Activated T-cell treated with anti-CD3 and anti-CD28 coated beads for 4 hours (primary cell): ENCODE measurements at regions not wholly inside any gene's neighbourhood (a gene's known extent, or its start where the extent isn't known, plus 50 kb on each side); places are given as distances from the start of the nearest gene placed in this dataset.

Experiments
- DNase-seq: peaks from one replicate; pipeline ENCODE4 v3.0.0-alpha.2; 2020

DNA sequence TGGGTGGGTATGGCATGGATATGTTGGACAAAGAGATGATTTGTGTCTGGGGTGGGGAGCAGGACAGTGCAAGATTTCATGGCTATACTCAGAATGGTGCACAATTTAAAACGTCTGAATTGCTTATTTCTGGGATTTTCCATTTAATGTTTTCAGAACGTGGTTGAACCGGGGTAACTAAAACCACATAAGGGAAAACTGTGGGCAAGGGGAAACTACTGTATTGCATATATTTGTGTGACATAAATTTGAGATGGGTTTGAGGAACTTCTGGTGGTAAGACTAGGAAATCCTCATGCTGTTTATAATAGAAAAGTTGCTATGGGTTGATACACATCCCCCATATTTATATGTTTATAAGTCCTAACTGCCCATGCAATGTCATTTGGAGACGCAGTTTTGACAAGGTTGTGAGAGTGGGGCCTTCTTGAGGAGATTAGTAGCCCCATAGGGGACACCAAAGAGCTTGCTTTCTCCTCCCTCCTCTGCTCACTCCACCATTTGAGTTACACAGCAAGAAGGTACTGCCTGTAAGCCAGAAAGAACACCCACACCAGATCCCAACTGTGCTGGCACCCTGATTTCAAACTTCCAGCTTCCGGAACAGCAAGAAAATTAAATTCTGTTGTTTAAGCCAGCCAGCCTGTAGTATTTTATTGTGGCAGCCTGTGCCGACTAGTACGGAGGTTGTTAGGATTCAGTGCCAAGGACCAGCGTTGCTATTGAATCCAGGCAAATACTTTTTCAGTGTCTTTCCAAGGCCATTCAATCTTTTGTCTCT, 2118.9 kb downstream of the MAT2B start:
- no peak for DNase-seq

DNA sequence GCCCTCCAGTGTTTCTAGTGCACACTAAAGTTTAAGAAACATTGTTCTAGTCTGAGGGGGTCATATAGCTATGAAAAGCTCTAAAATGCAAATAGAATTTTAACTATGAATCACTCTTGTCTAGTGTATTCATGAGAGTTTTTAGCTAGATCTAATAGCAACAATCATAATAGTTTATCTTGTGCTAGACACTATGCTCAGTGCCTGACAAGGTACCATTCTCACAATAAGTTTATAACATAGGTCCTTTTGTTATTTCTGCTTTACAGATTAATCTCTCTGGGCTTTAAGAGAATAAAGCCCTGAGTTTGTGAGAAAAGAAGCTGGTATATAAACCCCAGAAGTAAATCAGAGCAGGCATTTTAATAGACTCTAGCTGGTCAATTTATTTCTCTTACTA, 2120.7 kb downstream of the MAT2B start:
- no peak for DNase-seq

DNA sequence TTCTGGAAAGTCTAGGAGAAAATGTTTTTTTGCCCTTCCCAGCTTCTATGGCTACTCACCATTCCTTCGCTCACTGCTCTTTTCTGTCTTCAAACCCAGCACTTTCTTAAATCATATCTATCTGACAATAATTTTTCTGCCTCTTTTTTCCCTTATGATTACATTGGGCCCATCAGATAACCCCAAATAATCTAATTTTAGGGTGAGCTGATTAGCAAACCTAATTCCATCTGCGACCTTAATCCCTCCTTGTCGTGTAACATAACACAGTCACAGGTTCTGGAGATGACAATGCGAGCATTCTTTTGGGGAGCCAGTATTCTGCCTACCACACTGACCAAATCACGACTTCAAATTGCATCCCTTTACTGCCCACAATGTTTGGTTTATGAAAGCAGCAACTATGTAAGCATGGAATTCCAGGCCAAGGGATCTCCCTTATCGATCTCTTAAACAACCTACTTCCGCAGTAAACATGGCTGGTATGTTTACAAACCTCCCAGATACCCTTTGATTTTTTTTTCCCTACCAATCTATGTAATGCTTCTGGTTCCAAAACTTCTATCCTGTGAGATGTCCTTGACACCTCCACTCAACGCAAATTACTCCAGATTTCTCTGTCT, 2122.2 kb downstream of the MAT2B start:
- no peak for DNase-seq

DNA sequence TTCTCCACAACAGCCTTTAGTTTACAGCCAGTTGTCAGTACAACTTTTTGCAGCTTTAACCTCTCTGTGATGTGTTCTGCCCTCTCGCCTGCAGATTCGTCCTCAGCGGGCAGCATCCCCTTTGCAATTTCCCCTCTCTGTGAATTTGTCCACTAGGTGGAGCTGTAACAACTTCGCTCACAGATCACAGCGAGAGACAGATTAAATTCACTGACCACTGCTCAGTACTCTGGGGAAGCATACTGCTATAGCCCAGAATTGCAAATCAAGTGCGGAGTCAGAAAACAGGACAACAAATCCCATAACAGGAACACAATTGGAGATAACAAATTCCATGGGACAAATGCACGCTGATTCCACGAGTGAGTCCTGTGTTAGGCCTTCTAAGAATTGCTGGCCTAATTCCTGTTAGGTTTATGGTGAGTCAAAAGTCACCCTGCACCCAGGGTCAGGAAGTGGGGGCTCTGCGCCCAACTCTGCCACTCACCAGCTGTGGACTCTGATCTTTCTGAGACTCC, 2124.9 kb downstream of the MAT2B start:
- DNase-seq = no peak

DNA sequence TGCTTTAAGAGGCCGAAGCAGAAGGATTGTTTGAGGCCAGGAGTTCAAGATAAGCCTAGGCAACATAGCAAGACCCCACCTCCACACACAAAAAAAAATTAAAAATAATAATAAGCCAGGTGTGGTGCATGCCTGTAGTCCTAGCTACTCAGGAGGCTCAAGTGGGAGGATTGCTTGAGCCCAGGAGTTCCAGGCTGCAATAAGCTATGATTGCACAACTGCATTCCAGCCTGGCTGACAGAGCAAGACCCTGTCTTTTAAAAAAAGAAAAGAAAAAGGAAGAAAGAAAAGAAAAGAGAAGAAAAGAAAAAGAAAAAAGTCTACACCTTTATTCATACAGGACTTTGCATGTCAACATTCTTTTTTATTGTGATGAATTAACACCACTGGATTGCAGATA, 2125.8 kb downstream of the MAT2B start:
- no peak for DNase-seq

DNA sequence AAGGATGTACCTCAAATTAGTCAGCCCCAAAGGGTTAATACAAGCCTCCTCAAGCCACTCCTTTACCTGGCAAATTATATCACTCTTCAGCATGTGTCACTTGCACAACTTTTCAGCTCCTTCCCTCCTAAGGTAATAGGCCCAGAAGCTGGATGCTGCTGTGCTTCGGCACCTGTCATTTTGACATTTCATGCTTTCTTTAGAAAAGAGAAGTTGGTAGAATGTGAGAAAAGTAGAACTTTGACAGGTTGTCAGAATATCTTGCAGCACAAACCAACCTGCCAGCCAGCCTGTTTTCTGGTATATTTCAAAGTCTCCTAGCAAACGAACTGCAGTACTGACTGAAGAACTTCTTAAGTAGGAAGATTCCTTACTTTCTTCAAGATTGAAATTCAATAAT, 2136.9 kb downstream of the MAT2B start:
- DNase-seq = no peak

DNA sequence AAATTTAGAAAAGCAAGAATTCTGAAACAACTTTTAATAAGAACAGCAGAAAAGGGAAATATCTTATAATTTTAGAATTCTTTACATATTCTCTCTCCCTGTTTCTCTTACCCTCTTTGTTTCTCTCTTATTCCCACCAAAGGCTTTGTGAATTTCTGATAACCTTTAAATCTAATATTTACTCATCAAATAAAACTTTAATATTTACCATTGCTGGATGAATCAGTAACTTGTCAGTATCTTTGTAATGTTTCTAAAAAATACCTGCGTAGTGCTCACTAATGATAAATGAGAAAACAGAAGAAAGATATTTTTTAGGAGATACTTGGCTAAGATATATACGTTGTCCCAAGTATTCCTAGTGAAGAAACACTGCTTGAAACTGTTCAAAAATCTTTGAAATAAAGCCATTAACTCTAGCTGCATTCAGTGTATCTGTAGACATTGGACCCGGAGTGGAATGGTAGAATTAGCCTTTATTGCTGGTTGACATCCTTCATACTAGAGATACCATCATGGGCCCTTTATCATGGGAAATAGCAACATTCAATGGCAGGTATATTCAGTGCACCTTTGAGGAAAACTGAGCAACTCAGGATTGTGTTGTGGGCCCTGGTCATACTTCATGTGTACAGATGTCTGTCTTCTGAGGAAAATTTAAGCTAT, 2160.4 kb downstream of the MAT2B start:
- no peak for DNase-seq

DNA sequence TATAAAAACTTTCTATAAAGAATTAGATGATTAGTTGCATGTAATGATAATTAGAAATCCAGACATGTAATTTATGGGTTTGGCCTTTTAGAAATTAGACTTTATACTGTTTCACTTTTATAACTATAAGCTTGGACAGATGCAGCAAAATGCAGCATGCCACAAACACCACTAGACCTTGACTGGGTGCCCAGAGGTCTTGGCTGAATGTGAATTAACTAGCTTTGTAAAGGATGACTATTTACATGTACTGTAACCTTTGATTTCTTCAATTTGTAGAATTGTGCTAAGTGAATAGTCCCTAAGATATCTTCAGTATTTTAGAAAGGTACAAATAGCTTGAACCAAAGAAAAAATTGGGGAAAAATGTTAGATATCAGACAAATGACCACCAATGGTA, 2168.1 kb downstream of the MAT2B start:
- DNase-seq = no peak

DNA sequence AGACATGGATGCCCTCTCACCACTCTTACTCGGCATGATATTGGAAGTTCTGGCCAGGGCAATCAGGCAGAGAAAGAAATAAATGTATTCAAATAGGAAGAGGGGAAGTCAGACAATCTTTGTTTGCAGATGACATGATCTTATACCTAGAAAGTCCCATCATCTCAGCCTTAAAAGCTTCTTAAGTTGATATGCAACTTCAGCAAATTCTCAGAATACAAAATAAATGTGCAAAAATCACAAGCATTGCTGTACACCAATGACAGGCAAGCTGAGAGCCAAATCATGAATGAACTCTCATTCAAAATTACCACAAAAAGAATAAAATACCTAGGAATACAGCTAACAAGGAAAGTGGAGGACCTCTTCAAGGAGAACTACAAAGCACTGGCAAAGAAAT, 2190.4 kb downstream of the MAT2B start:
- DNase-seq = no peak

DNA sequence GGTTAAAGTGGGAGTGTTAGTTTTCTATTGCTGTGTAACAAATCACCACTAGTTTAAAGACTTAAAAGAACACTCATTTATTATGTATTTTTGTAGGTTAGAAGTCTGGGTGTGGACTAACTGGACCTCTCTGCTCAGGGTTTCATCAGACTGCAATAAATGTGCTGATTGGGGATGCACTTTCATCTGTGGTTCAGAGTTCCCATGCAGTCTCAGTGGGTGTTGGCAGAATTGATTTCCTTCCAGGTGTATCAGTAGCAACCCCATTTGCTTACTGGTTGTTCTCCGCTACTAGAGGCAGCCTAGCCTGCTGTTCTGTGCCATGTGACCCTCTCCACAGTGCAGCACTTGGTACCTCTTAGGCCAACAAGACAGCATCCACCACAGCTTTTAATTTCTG, 2200.5 kb downstream of the MAT2B start:
- no peak for DNase-seq

DNA sequence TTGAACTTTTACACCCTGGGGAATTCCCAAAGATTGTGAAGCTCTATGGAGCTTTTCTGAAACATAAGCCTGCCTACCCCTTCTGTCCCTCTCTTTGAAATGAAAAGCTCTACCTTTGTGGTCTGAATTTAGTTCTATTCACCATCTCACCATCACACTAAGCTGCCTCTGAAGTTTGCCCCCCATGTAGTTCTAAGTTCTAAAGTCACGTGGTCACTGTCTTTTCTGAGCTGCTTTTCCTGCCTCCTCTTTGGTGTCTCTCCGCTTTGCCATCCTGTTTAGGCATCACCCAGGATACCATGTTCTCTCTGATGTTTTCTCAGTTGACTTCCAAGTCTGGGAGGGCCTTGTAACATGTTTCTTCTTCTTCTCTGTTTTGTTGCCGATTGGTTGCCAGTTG, 2206.6 kb downstream of the MAT2B start:
- no peak for DNase-seq

DNA sequence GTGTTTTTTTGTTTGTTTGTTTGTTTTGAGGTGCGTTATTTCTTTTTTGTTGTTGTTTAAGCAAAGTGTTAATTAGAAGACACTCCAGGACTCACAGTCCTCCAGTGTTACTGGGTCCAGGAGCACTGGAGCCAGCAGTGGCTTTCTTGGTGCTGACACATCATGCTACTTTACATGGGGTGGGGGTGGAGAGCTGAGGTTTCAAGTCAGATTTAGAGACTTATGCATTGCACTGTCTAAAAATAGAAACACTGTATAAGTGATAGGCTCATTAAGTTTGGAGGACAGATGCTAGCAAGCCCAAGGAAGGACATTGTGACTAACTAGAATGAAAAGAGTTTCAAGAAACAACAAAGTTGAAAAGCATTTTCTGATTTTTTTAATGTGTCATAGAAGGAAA, 2209.2 kb downstream of the MAT2B start:
- no peak for DNase-seq

DNA sequence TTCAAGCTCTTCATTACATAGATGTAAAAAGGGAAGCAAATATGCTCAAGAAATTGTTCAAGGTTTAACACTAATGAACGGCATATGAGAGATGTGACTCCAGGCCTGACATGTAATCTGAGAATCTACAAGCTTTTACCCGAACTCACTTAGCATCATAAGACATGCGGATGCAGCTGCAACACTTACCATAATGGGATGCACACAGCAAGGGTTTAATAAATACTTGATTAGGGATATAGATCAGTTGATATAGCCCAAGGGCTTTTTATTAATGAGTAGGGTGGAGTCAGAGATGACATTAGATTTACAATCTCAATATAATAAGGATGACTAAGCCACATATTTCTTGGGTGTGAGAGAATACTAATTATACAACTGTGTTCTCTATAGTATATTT, 2215.5 kb downstream of the MAT2B start:
- no peak for DNase-seq

DNA sequence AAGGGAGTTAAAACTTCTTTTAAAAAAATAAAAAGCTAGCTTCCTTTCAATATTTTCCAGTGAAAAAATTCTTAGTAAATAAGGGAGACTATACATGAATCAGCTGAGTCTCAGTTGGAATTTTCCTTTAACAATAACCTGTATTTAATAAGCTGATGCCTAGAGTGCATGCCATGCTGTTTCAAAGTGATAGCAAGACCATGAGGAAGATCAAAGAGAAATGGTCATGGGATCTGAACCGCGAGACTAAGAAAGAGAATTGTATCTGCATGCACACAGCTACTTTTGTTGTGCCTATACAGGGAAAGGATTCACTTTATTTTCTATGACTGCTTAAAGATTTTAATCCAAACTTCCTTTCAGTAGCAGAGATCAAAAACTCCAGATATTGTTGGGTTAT, 2217.0 kb downstream of the MAT2B start:
- no peak for DNase-seq

DNA sequence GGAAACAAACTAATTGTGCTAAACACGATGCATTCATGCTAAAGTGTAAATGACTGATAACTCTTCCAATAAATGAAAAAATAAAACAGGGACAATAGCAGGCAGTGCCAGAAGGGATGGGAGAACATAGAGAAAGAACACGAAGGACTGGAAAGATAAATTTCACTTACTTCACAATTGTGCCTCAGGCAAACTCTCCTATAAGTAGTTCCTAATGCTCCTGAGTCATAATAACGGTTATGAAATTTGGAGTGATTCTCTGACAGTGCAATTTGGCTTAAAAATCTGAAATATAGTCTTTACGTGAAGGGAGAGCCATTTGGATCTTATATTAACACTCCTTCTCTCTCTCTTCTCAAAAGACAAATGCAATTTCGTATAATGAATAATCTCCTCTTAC, 2218.5 kb downstream of the MAT2B start:
- DNase-seq = no peak

DNA sequence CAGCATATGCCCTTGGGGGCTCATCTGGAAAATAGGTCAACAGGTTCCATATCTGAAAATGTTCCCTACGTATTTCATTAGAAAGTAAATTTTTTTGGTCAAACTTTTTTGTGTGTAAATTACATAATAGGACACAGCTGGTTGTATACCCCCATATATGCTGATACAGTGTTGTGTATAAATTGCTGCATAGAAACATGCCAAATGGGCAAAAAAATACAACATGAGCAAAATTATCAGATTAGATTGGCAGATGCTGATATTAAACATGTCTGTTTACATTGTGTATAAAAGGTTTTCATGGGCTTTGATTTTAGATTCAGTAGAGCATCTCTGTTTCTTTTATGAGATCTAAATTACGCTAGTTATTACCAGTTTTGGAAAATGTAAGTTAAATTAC, 2223.0 kb downstream of the MAT2B start:
- no peak for DNase-seq

DNA sequence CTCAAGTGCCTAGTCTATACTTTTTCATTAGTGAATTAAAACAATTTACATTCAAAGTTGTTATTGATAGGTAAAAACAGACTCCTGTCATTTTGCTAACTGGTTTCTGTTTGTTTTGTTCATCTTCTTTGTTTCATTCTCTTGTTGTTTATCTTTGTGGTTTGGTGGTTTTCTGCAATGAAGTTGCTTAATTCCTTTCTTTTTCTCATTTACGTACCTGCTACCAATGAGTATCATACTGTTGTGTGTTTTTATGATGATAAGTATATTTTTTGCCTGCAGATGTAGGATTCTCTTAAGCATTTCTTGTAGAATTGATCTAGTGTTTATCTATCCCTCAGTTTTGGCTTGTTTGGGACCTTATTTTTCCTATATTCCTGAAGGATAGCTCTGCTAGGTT, 2230.0 kb downstream of the MAT2B start:
- DNase-seq = no peak

DNA sequence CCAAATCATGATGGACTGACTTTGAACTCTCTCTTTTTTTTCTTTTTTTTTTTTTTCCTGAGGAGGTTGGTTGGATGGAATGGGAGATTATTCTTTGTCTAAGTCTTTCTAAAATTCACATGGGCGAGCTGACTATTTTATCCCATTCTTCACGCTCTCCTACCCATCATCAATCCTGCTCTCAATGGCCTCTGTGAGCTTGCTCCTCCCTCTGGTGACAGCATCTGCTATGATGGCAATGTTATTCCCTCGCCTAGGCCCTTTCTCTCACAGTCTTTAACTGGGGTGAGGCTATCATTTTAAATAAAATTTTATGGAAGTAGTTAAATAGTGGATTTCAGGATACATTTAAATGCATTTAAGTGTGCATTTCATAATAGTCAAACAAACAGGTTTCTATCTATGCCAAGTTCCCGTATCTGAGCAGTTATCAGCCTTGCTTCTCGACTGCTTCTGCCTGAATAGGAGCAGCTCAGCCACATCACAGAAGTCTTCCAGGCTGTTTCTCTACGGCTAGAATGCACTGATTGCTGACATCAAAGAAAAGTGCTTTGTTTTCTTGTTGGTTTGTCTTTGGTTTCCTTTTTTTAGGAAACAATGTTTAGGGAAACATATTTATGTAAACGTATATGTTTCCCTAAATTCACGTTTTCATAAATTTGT, 2233.8 kb downstream of the MAT2B start:
- no peak for DNase-seq

DNA sequence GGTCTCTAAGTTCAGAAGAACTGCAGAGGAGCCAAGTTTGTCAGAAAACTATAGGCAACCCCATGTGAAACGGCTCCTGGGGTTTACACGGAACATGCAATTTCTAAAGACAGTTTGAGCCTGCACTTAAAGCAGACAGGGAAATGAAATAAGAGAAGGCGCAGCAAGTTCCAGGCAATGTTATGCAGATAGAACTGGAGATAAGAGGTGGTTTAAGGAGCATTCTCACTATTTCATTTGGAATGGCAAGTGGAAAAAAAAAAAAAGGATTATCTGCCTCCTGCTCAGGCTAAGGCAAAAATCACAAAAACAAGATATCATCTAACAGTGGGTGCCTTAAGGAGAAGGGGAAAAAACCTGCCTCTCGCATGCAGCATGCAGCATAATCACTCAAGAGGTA, 2252.4 kb downstream of the MAT2B start:
- DNase-seq = no peak

DNA sequence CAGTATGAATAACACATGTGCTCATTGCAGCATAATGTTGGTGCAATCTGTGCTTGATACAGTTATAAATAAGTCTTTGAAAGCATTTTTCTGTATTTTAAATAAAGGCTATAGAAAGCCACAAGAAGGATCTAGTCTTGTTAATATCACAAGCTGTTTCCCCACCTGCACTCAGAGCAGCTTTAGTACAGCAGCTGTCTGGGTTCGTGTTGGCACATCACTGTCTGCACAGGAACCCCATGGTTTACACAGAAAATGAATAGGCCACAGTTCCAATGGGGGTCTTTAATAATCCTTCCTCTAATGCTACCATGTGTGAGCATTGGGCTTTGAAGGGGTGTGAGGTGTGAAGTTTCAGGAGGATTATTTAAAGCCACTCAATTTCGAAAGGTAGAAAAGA, 2269.7 kb downstream of the MAT2B start:
- DNase-seq = no peak

DNA sequence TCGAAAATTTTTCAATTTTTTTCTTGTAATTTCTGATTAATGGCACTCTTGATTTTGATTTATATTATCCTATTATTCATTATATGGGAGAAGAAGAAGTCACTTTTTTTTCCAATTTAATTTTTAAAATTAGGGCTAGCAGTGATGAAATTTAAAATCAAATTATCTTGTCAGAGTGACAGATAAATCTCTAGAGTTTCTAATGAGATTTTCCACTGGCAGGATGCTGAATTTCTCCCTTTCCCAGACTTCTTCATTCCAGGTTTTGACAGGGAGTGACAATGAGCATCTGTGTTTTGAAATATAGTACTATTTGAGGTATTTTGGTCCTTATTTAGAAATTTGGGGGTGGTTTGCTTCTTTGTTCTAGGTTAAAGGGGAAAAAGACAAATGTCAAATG, 2274.1 kb downstream of the MAT2B start:
- DNase-seq = no peak

DNA sequence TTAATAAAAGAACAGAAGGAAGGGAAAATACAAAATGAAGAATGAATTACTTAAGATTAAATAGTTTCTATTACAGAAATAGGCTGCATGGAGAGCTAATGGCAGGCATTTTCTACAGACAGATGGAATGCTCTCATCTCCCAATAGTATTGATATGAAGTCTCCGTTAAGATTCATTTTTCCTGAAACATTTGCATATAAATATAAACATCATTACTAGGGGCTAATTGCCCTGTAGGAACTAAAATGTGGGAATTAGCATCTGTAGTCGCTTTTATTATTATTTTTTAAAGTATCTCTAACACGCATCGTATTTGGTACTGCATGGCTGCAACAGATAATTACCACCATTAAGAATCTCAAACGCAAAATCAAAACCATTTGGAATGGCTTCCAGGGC, 2275.5 kb downstream of the MAT2B start:
- DNase-seq = no peak

DNA sequence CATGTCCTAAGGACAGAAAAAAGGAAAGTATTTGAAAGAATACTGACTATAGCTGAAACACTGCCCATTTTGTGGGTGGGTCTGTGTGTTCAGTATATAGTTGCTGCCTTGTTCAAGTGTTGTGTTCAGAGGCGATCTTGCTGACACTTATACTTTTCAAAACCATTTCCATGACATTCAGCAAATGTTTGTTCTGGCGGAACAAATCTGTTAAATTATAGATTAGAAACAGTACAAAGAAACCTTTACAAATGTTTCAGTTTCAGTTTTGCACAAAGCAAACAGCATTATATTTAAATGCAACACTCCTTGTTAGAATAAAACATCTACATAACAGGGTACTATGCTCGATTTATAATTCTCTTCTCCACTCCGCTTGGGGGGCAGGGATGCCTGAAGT, 2276.3 kb downstream of the MAT2B start:
- DNase-seq = no peak

DNA sequence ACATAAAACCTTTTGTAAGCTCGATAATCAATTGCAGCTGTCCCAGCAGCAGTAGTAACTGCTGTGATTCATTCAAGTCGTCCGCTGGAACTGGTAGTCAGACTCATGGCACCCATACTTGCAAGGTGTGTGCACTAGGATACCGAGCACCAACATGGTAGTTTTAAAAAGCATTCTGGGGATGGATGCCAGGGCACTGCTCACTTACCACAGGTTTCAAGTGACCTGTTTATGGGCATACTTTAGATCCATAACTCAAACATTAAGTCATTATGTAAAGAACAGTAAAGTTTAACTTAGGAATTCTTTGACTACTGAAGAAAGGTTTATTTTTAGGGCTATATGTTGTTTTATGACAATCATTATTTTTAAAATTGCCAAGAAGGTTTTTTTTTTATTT, 2277.6 kb downstream of the MAT2B start:
- DNase-seq = no peak
